H9 (cell line): ENCODE measurements at regions not wholly inside any gene's neighbourhood (a gene's known extent, or its start where the extent isn't known, plus 50 kb on each side); places are given as distances from the start of the nearest gene placed in this dataset.
"Not testable (repeated sequence)": the region's sequence is repeated elsewhere in the genome, so short reads cannot be mapped to it uniquely, and the experiment has no call there.

Experiments used
- DNase-seq: peaks from one replicate; pipeline ENCODE4 v3.0.0-alpha.2; 2017
- H2AFZ ChIP-seq: one replicate; pipeline ENCODE4 v1.6.1; 2013; ENCODE audit warnings: mild to moderate bottlenecking, low read length, control low read depth, moderate library complexity
- H2AK5ac ChIP-seq: 2 replicates; pipeline ENCODE4 v1.6.1; 2013; ENCODE audit warnings: low read length, control low read depth, mixed read lengths; ENCODE audit not compliant: insufficient read length
- H2BK120ac ChIP-seq: one replicate; pipeline ENCODE4 v1.6.1; 2013; ENCODE audit warnings: low read depth, mild to moderate bottlenecking, low read length, control low read depth, inconsistent platforms; ENCODE audit not compliant: poor library complexity, severe bottlenecking
- H2BK12ac ChIP-seq: 2 replicates; pipeline ENCODE4 v1.6.1; 2013; ENCODE audit warnings: low read length, control low read depth, mixed read lengths, low read depth; ENCODE audit not compliant: insufficient read length
- H2BK15ac ChIP-seq: 2 replicates; pipeline ENCODE4 v1.6.1; 2013; ENCODE audit warnings: low read depth, low read length, control low read depth
- H2BK20ac ChIP-seq: one replicate; pipeline ENCODE4 v1.6.1; 2013; ENCODE audit warnings: low read depth, mild to moderate bottlenecking, low read length, control low read depth, inconsistent platforms; ENCODE audit not compliant: poor library complexity, severe bottlenecking
- H2BK5ac ChIP-seq: 2 replicates; pipeline ENCODE4 v1.6.1; 2013; ENCODE audit warnings: low read length, control low read depth, mixed read lengths; ENCODE audit not compliant: insufficient read length
- H3K14ac ChIP-seq: 2 replicates; pipeline ENCODE4 v1.6.1; 2013; ENCODE audit warnings: low read length, control low read depth; ENCODE audit not compliant: insufficient read depth
- H3K18ac ChIP-seq: 2 replicates; pipeline ENCODE4 v1.6.1; 2013; ENCODE audit warnings: low read depth, mild to moderate bottlenecking, mixed read lengths, low read length, control low read depth; ENCODE audit not compliant: insufficient read length
- H3K23ac ChIP-seq: 2 replicates; pipeline ENCODE4 v1.6.1; 2013; ENCODE audit warnings: low read length, control low read depth, mixed read lengths, low read depth; ENCODE audit not compliant: insufficient read length
- H3K23me2 ChIP-seq: 2 replicates; pipeline ENCODE4 v1.6.1; 2013; ENCODE audit warnings: low read depth, mild to moderate bottlenecking, mixed read lengths, low read length, control low read depth; ENCODE audit not compliant: insufficient read length, poor library complexity, severe bottlenecking
- H3K27ac ChIP-seq: 2 replicates; pipeline ENCODE4 v1.5.1; 2013; ENCODE audit warnings: low read length, control low read depth, mixed read lengths, low read depth; ENCODE audit not compliant: insufficient read length
- H3K27me3 ChIP-seq: 2 replicates; pipeline ENCODE4 v1.6.1; 2013; ENCODE audit warnings: low read length, control low read depth, inconsistent platforms; ENCODE audit not compliant: insufficient read depth
- H3K4ac ChIP-seq: 2 replicates; pipeline ENCODE4 v1.6.1; 2013; ENCODE audit warnings: low read depth, mild to moderate bottlenecking, control low read depth, inconsistent platforms, low read length, moderate library complexity
- H3K4me1 ChIP-seq: 2 replicates; pipeline ENCODE4 v1.6.1; 2013; ENCODE audit warnings: low read length, control low read depth, inconsistent platforms; ENCODE audit not compliant: insufficient read depth
- H3K4me2 ChIP-seq: 2 replicates; pipeline ENCODE4 v1.6.1; 2013; ENCODE audit warnings: low read length, control low read depth, mixed read lengths; ENCODE audit not compliant: insufficient read length, insufficient read depth
- H3K56ac ChIP-seq: 2 replicates; pipeline ENCODE4 v1.6.1; 2013; ENCODE audit warnings: low read depth, mild to moderate bottlenecking, mixed read lengths, low read length, control low read depth; ENCODE audit not compliant: insufficient read length
- H3K79me1 ChIP-seq: 2 replicates; pipeline ENCODE4 v1.6.1; 2013; ENCODE audit warnings: low read depth, mild to moderate bottlenecking, moderate library complexity, low read length, control low read depth, inconsistent platforms; ENCODE audit not compliant: insufficient read depth, poor library complexity, severe bottlenecking
- H3K79me2 ChIP-seq: 2 replicates; pipeline ENCODE4 v1.6.1; 2013; ENCODE audit warnings: low read length, control low read depth, inconsistent platforms; ENCODE audit not compliant: insufficient read depth
- H3K9ac ChIP-seq: 2 replicates; pipeline ENCODE4 v1.6.1; 2013; ENCODE audit warnings: low read length, control low read depth, mixed read lengths; ENCODE audit not compliant: insufficient read length; ENCODE audit errors: extremely low read depth
- H3K9me3 ChIP-seq: one replicate; pipeline ENCODE4 v1.6.1; 2013; ENCODE audit warnings: low read depth, low read length, inconsistent platforms; ENCODE audit not compliant: control insufficient read depth
- H3T11ph ChIP-seq: one replicate; pipeline ENCODE4 v1.6.1; 2013; ENCODE audit warnings: mild to moderate bottlenecking, low read length, control low read depth, inconsistent platforms
- H4K20me1 ChIP-seq: one replicate; pipeline ENCODE4 v1.6.1; 2013; ENCODE audit not compliant: control insufficient read depth, insufficient read length, insufficient read depth
- H4K5ac ChIP-seq: 2 replicates; pipeline ENCODE4 v1.6.1; 2013; ENCODE audit warnings: low read depth, mild to moderate bottlenecking, mixed read lengths, low read length, control low read depth; ENCODE audit not compliant: insufficient read length
- H4K8ac ChIP-seq: replicated peaks from 2 replicates; pipeline ENCODE4 v1.6.1; 2013; ENCODE audit warnings: low read length, control low read depth, mixed read lengths, low read depth; ENCODE audit not compliant: insufficient read length
- H4K91ac ChIP-seq: 2 replicates; pipeline ENCODE4 v1.6.1; 2013; ENCODE audit warnings: low read depth, mild to moderate bottlenecking, moderate library complexity, mixed read lengths, low read length, control low read depth; ENCODE audit not compliant: insufficient read length
- H3K27ac Mint-ChIP-seq, 3 experiments: 2 replicates in 2 of 3; 3 replicates in 1 of 3; pipeline ENCODE4 v1.8.0; 2020 to 2021; ENCODE audit warnings: mixed read lengths in 3 of 3, mild to moderate bottlenecking in 1 of 3, moderate library complexity in 1 of 3
- H3K27me3 Mint-ChIP-seq: 2 replicates; pipeline ENCODE4 v1.8.0; 2021; ENCODE audit warnings: low read depth, mild to moderate bottlenecking, moderate library complexity, mixed read lengths
- H3K36me3 Mint-ChIP-seq, 3 experiments: 2 replicates in 2 of 3; 3 replicates in 1 of 3; pipeline ENCODE4 v1.8.0; 2020 to 2021; ENCODE audit warnings: low read depth in 3 of 3, mixed read lengths in 3 of 3; ENCODE audit not compliant: insufficient read depth in 1 of 3
- H3K4me1 Mint-ChIP-seq, 2 experiments: 2 replicates each; pipeline ENCODE4 v1.8.0; 2020; ENCODE audit warnings: mixed read lengths in 2 of 2
- H3K4me3 Mint-ChIP-seq, 2 experiments: 2 replicates in 1 of 2; 3 replicates in 1 of 2; pipeline ENCODE4 v1.8.0; 2020 to 2021; ENCODE audit warnings: mild to moderate bottlenecking in 2 of 2, mixed read lengths in 2 of 2, moderate library complexity in 1 of 2
- H3K9me3 Mint-ChIP-seq, 2 experiments: 2 replicates in 1 of 2; 3 replicates in 1 of 2; pipeline ENCODE4 v1.8.0; 2020; ENCODE audit warnings: mild to moderate bottlenecking in 2 of 2, mixed read lengths in 2 of 2, moderate library complexity in 1 of 2
- WGBS: extraction: QIAGEN DNeasy Blood & Tissue Kit; methylation state at CpG from one replicate; pipeline ENCODE4 v1.1.7; 2013; ENCODE audit warnings: missing lambda C conversion rate, low lambda C conversion rate, mixed read lengths; ENCODE audit not compliant: insufficient read length; ENCODE audit errors: extremely low coverage; 5-methylcytosine and 5-hydroxymethylcytosine counted together

- H3K56ac ChIP-seq, H3K4me1 Mint-ChIP-seq, H3K27me3 ChIP-seq, H3K27ac ChIP-seq, H3K4me2 ChIP-seq, H3K18ac ChIP-seq, H2BK120ac ChIP-seq, H3K4ac ChIP-seq, H3K4me1 ChIP-seq, H4K20me1 ChIP-seq, H3K79me1 ChIP-seq, H3K9me3 Mint-ChIP-seq, H2BK12ac ChIP-seq, H4K8ac ChIP-seq, H3K36me3 Mint-ChIP-seq, H2BK5ac ChIP-seq, H3K27ac Mint-ChIP-seq, H3K23ac ChIP-seq, H2AK5ac ChIP-seq, H3K9ac ChIP-seq, H3K79me2 ChIP-seq, H3K23me2 ChIP-seq, H2AFZ ChIP-seq, H3K14ac ChIP-seq, H3T11ph ChIP-seq, H4K5ac ChIP-seq, H2BK15ac ChIP-seq, H2BK20ac ChIP-seq, H3K4me3 Mint-ChIP-seq, H4K91ac ChIP-seq, DNase-seq, H3K27me3 Mint-ChIP-seq, H3K9me3 ChIP-seq: not testable (repeated sequence)
- WGBS = no CpG with 5 or more reads among the region's 10 CpGs
Observed at GRCh38 chr2:87603418-87604278, 144.2 kb upstream of the PLGLB2 start.

GRCh38 chr2:87604279-87604818 is 143.5 kb upstream of the PLGLB2 start:
- H3K18ac ChIP-seq, H2BK20ac ChIP-seq, H3K36me3 Mint-ChIP-seq, H3K27ac Mint-ChIP-seq, H3K27ac ChIP-seq, H2AK5ac ChIP-seq, H3K4me1 Mint-ChIP-seq, H3K27me3 ChIP-seq, H3K56ac ChIP-seq, H3K4me2 ChIP-seq, H3K79me2 ChIP-seq, H3K14ac ChIP-seq, H3K9ac ChIP-seq, H3K23me2 ChIP-seq, H4K8ac ChIP-seq, H2AFZ ChIP-seq, H3K4ac ChIP-seq, H2BK15ac ChIP-seq, H3K27me3 Mint-ChIP-seq, DNase-seq, H3K9me3 ChIP-seq, H4K91ac ChIP-seq, H2BK120ac ChIP-seq, H4K20me1 ChIP-seq, H2BK12ac ChIP-seq, H3T11ph ChIP-seq, H4K5ac ChIP-seq, H2BK5ac ChIP-seq, H3K4me3 Mint-ChIP-seq, H3K4me1 ChIP-seq, H3K9me3 Mint-ChIP-seq, H3K79me1 ChIP-seq, H3K23ac ChIP-seq: not testable (repeated sequence)
- WGBS = no CpG with 5 or more reads among the region's 6 CpGs
